Activated T-cell treated with anti-CD3 and anti-CD28 coated beads, Interleukin-2, amount 50 U/mL, for 72 hours (primary cell): ENCODE measurements at regions not wholly inside any gene's neighbourhood (a gene's known extent, or its start where the extent isn't known, plus 50 kb on each side); places are given as distances from the start of the nearest gene placed in this dataset.
A peak's percentile ranks its signal among the peaks of the same experiment; 100 is the strongest.

Experiments
- ATAC-seq, 2 donors: fragments of 150-1000 bp; cut with Tn5 transposase; replicated peaks in 1 of 2; 2 replicates each; pipeline ENCODE4 v1.10.0; 2021; ENCODE audit warnings: moderate library complexity in 2 of 2, mild to moderate bottlenecking in 1 of 2
- DNase-seq, 2 donors: peaks; one replicate each; pipeline ENCODE4 v3.0.0; 2021 to 2022; ENCODE audit warnings: mixed read lengths in 1 of 2
- H3K27ac Mint-ChIP-seq: one replicate; pipeline ENCODE4 v1.8.0; 2022; ENCODE audit warnings: mild to moderate bottlenecking, moderate library complexity, mixed read lengths
- H3K27me3 Mint-ChIP-seq: one replicate; pipeline ENCODE4 v1.8.0; 2022; ENCODE audit warnings: low read depth, mixed read lengths
- H3K36me3 Mint-ChIP-seq, 2 donors: one replicate each; pipeline ENCODE4 v1.8.0; 2022; ENCODE audit warnings: mixed read lengths in 2 of 2, mild to moderate bottlenecking in 1 of 2; ENCODE audit not compliant: insufficient read depth in 2 of 2
- H3K4me1 Mint-ChIP-seq: one replicate; pipeline ENCODE4 v1.8.0; 2022; ENCODE audit warnings: low read depth, mixed read lengths
- H3K4me3 Mint-ChIP-seq, 2 donors: one replicate each; pipeline ENCODE4 v1.8.0; 2022; ENCODE audit warnings: mild to moderate bottlenecking in 2 of 2, mixed read lengths in 2 of 2, moderate library complexity in 2 of 2
- H3K9me3 Mint-ChIP-seq, 2 donors: one replicate each; pipeline ENCODE4 v1.8.0; 2022; ENCODE audit warnings: mixed read lengths in 2 of 2

DNA sequence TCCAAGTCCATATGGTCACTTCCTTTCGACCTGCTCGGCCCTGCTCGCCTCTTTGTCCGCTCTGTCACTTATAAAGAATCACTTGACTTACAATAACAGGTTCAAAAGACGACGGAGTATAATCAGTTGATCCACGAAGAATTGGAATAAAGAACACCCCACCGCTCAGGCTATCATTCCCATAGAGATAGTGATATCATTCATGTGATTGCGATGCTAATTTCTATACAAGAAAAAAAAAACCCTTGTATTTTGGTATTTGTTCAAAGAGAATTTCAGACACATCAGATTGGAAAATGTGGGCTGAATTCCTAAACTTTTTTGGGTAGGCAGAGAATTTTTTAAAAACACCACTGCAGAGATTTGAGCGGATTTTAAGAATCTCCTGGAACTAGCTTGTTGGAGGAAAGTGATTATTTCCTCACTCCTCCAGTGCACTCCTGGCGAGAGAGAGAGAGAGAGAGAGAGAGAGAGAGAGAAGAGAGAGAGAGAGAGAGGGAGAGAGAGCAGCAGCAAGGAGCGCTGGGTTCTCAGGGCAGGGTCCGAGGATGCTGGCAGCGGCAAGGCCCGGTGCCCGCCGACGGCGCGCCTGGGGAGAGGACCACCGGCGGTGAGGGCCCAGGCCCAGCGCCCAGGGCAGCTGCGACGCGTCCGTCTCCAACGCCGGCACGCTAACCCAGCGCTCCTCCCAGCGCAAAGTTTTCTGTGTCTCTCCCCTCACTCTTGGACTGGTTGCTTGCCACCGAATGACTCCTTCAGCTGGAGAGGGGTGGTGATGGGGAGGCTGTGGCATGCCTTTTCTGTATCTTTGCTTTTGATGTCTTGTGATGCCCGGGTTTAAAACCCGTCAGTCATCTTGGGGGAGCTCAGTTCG is 149.0 kb upstream of the ZNF536 start:
- peak overlapping the region; percentile 47 for H3K27ac Mint-ChIP-seq
- H3K4me1 Mint-ChIP-seq: peaks cover 36% of the 10 kb centered on the region
- no peaks in the 10 kb centered on the region for H3K9me3 Mint-ChIP-seq
- H3K27me3 Mint-ChIP-seq: peaks cover 69% of the 10 kb centered on the region
- H3K36me3 Mint-ChIP-seq: peaks cover 5 to 10% of the 10 kb centered on the region in 2 donors
- ATAC-seq: no peak
- peak in 1 of 2 donors; percentile 12 for DNase-seq
- H3K4me3 Mint-ChIP-seq: peak overlapping the region in 1 of 2 donors; percentile 53

DNA sequence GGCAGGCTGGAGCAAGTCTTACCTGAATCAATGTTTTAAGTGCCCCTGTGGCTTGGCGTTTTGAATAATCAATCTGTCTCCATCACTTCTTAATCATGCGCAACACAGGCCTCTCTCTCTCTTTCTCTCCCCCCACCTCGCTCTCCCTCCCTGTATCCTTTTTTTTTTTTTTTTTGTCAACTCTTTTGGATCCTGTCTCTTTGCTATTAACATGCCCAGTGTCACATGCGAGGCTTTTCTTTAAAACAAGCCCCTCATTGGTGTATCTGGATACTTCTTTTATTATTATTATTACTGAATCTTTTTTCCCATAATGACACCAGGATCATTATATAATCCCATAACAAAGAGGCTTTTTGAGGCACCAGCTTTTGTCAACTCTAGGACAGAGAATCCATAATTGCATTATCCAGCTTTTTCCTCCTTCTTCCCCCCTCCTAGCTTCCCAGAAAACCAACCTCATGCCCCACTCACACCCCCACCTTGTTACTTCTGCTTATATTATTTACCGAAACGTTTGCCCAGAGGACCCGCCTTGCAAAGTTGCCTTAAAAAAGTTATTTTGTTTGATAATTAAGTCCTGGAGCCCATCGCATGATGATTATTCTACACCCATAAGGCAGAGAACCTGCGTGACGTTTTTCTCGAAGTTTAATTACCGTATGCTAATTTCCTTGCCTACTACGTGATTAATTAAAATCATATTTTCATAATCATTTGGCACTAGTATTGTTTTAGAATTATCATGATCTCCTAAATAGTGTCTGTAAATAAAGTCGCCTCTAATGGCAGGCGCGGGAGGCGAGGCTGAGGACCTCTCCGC is 148.1 kb upstream of the ZNF536 start:
- Mint-ChIP-seq H3K27me3 (peaks cover 71% of the 10 kb centered on the region), H3K36me3 (peaks cover 5 to 10% of the 10 kb centered on the region in 2 donors), H3K4me1 (peaks cover 37% of the 10 kb centered on the region), H3K4me3 (peak overlapping the region; percentile 78 to 87), H3K9me3 (no peaks in the 10 kb centered on the region), H3K27ac (peak overlapping the region; percentile 59)
- ATAC-seq (no peak), DNase-seq (no peak)

DNA sequence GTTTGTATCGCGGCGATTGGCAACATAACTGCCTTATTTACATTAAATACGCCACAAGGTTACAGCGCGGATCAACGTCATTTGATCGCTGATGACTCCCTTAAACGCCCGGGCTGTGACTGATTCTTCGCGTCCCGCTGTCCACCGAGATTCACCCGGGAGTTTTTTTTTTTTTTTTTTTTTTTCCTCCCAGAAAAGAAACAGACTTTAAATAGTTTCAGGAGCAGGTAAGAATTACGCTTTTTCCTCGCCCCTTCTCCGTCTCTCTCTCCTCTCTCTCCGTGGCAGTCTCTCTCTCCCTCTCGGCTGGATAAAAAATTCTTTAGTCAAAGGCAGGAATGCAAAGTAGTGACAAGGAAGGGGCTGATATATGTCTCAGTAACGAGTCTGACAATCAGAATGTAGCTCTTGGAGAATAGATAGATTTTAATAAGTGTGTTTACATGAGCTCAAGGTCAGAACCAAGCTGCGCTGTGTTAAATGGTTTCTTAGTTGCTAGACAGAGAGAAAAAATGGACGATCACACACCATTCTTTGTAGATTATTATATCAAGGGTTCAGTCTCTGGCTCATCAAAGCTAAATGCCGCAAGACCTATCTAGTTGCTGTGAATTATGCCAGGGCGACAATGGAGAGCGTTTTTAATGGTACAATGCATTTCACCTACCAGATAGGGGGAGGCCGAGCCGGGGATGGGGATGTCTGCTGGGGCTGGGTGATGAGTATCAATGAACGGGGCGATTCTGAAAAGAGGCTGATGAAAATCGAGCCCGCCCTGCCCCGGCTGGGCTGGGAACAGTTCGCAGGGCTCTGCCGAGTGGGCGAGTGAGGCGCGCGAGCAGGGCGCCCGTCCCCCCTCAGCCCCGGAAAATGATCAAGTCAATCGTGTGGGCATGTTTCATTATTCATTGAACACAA is 147.2 kb upstream of the ZNF536 start:
- peaks cover 5 to 10% of the 10 kb centered on the region in 2 donors for H3K36me3 Mint-ChIP-seq
- no peaks in the 10 kb centered on the region for H3K9me3 Mint-ChIP-seq
- peaks cover 70% of the 10 kb centered on the region for H3K27me3 Mint-ChIP-seq
- DNase-seq (peak; percentile 21 to 35), ATAC-seq (peak; percentile 21 to 26)
- H3K4me1 Mint-ChIP-seq: peaks cover 37% of the 10 kb centered on the region
- H3K4me3 Mint-ChIP-seq: peak overlapping the region; percentile 78 to 87
- peak overlapping the region; percentile 59 for H3K27ac Mint-ChIP-seq

DNA sequence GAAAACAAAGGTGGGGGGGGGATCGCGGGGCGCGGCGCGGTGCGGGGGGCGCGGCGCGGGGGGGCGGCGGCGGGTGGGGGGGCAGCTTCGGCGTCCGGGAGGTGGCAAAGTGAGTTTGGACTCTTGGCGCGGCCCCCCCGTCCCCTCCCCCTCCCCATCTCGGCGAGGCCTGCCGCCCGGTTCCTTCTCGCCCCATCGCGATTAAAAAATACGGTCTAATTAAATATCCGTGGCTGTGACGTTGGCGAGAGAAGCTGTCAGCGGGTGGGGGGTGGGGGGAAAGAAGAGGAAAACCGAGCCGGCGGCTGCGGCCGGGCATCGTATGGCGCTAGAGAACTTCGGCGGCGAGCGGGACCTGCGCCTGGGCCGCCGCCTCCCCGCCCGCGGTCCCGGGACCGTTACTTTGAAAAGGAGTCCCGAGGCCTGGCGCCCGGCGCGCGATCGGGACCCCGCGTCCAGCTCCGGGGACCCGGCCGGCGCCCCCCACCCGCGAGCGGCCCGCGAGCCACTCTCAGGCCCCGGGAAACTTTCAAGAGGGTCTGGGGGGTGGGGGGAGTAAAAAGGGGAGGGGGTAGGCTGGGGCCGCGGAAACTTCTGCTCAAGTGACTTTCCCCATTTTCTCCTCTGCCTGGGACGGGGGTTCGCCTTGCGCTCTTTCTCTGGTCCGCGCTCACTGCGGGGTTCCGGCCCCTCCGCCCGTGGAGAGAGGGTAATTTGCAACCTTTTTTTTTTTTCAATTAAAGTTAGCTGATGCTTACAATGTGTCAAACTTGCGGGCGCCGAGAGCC is 146.3 kb upstream of the ZNF536 start:
- peak overlapping the region; percentile 82 for H3K27ac Mint-ChIP-seq
- peaks cover 37% of the 10 kb centered on the region for H3K4me1 Mint-ChIP-seq
- DNase-seq: no peak

DNA sequence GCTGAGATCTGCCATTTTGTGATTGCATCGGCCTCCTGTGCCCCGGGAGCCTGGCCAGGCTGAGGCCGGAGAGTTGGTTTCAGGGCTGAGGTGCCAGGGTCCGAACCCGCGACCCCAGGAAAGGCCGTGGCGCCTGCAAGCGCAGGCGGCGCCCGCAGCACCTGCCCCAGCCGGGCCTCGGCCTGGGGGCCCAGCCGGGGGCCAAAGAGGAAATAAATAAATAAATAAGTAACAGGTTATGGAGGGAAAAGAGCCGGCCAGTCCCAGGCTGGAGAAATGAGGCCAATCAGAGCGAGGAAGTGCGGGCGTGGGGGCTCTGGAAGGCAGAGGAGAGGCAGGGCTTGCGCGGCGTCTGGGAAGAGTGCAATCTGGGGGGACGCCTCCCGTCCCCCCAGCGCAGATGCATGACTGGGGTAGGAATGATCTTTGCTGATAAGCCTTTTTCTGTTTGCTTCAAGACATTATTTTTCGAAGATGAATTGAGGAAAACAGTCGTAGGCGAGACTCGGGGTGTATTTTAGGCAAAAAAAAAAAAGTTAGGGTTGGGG is 145.6 kb upstream of the ZNF536 start:
- ATAC-seq (no peak), DNase-seq (no peak)
- Mint-ChIP-seq H3K9me3 (no peaks in the 10 kb centered on the region), H3K36me3 (peaks cover 5 to 10% of the 10 kb centered on the region in 2 donors), H3K4me1 (peaks cover 37% of the 10 kb centered on the region), H3K27ac (peak overlapping the region; percentile 82), H3K4me3 (peak overlapping the region; percentile 90 to 96), H3K27me3 (peaks cover 74% of the 10 kb centered on the region)

More for the DNA sequence above, 146.3 kb upstream of the ZNF536 start:
- Mint-ChIP-seq H3K27me3 (peaks cover 75% of the 10 kb centered on the region), H3K36me3 (peaks cover 5 to 10% of the 10 kb centered on the region in 2 donors), H3K4me3 (peak overlapping the region; percentile 90 to 96), H3K9me3 (no peaks in the 10 kb centered on the region)
- ATAC-seq: no peak

DNA sequence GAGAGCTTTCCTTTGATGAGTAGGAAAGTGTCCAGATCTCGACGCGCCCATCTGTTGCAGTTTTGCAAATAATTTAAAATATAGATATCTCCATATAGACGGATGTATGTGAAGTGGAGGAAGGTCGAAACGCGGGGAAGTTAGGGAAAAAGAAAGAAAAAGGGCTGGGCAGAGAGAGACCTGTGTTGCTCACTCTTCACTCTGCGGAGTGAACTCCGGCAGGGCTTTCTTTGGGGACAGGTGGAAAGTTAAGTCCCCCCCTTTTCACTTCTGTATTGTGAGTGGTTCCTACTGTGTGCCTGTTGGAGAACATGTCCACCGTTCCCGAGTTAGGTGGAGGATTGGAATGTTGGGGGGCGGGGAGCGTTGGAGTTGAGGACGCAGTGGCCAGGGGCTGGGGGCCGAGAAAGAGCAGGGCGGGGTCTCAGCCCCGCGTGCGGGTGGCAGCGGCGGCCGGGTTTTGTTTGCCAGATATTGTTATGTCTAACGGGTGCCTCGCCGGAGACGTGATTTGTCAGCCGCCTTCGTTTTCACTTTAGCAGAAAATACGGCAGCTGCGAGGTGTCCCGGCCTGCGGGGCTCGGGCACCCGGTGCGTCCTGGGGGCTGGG is 145.1 kb upstream of the ZNF536 start:
- Mint-ChIP-seq H3K36me3 (peaks cover 5 to 10% of the 10 kb centered on the region in 2 donors), H3K4me1 (peaks cover 37% of the 10 kb centered on the region), H3K27me3 (peaks cover 73% of the 10 kb centered on the region), H3K4me3 (peak overlapping the region; percentile 90 to 96), H3K27ac (peak overlapping the region; percentile 81), H3K9me3 (no peaks in the 10 kb centered on the region)
- DNase-seq (peak in 1 of 2 donors; percentile 33), ATAC-seq (peak; percentile 29 to 48)

DNA sequence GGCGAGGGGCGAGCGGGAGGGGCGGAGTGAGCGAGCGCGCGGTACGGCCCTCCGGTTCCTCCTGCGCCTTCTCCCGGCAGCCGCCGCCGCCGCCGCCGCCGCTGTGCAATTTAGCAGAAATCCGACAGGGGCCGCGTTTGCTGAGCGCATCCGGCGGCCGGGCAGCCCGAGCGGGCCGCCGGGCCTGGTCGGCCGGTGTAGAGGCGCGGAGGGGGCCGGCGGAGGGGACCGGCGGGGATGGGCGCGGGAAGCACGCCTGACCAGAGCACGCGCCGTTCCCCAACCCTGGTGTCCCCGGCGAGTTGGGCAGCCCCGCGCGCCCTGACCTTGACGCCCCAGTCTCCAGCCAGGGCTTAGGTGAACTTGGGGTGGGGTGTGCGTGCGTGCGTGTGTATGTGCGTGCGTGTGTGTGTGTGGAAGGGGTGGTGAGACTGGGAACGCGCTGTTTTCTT is 144.5 kb upstream of the ZNF536 start:
- Mint-ChIP-seq H3K9me3 (no peaks in the 10 kb centered on the region), H3K36me3 (peaks cover 5 to 10% of the 10 kb centered on the region in 2 donors), H3K27ac (no peak overlapping the region), H3K4me1 (peaks cover 37% of the 10 kb centered on the region), H3K27me3 (peaks cover 78% of the 10 kb centered on the region), H3K4me3 (peak overlapping the region; percentile 90 to 96)
- DNase-seq (peak; percentile 80 to 83), ATAC-seq (peak; percentile 76 to 80)

DNA sequence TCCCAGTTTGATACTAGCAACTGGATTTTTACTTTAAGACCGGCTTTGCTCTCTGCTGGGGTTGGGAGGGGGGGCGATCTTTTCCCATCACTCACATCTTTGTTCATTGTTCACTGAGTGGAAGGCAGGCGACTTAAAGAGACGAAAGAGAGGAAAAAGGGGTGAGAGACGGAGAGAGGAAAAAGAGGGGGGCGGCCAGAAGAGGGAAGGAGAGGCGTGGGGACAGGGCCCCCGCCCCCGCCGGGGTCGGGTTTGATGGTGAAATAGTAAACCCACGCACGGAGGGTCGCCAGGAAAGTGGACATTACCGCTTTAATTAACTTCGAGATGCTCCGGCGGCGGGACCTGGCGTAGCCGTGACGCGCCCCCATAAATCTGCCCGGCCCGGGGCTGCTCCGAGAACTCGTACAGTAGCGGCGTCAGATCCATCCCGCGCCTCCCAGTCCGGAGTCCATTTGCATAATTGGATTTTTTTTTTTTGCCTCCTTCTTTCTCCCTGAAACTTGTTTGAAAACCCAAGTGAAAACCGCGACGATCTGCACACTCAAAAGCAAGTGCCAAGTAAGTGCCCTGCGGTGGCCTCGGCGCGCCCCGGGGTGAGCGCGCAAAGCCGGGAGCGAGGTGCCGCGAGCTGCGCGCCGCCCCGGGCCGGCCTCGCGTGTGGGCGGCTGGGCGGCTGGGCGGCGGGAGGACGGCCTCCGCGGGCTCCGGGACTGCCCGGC is 143.9 kb upstream of the ZNF536 start:
- H3K27me3 Mint-ChIP-seq: peaks cover 74% of the 10 kb centered on the region
- peaks cover 5 to 8% of the 10 kb centered on the region in 2 donors for H3K36me3 Mint-ChIP-seq
- DNase-seq: no peak
- peak overlapping the region; percentile 90 to 96 for H3K4me3 Mint-ChIP-seq
- peaks cover 37% of the 10 kb centered on the region for H3K4me1 Mint-ChIP-seq
- H3K9me3 Mint-ChIP-seq: no peaks in the 10 kb centered on the region
- no peak overlapping the region for H3K27ac Mint-ChIP-seq
- ATAC-seq: no peak

DNA sequence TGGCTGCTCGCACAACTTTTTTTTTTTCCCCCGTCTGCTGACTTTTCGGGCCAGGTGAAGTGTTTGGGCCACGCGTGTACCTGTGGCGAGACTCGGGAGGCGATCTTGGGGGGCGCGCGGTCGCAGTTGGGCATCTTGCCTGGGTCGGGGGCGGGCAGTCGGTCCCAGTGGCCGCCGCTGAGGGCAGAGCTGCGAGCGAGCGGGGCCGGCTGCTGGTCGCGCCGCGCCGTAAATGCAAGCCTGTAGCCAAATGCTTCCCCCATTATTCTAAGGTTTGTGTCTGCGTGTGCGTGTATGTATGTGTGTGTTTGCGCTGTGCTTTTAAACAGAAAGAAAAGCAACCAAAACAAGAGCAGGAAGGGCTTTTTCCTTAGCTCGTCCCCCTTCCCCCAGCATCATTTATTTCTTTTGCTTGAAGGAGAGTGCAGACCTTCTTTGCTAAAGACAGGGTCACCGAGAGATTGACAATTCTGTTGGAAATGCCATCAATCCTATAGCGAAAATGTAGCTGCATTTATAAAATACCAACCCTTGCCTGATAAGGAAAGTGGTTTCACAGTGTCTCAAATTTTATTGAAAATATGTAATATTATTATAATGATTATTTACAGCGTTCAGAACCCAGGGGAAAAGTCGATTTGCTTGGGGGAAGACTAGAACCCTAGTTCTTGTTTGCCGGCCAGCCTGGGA is 143.2 kb upstream of the ZNF536 start:
- H3K4me3 Mint-ChIP-seq: peak overlapping the region; percentile 51 to 73
- H3K27ac Mint-ChIP-seq: no peak overlapping the region
- H3K36me3 Mint-ChIP-seq: peaks cover 5 to 8% of the 10 kb centered on the region in 2 donors
- no peak for ATAC-seq
- peaks cover 33% of the 10 kb centered on the region for H3K4me1 Mint-ChIP-seq
- DNase-seq: no peak
- peaks cover 67% of the 10 kb centered on the region for H3K27me3 Mint-ChIP-seq
- no peaks in the 10 kb centered on the region for H3K9me3 Mint-ChIP-seq

DNA sequence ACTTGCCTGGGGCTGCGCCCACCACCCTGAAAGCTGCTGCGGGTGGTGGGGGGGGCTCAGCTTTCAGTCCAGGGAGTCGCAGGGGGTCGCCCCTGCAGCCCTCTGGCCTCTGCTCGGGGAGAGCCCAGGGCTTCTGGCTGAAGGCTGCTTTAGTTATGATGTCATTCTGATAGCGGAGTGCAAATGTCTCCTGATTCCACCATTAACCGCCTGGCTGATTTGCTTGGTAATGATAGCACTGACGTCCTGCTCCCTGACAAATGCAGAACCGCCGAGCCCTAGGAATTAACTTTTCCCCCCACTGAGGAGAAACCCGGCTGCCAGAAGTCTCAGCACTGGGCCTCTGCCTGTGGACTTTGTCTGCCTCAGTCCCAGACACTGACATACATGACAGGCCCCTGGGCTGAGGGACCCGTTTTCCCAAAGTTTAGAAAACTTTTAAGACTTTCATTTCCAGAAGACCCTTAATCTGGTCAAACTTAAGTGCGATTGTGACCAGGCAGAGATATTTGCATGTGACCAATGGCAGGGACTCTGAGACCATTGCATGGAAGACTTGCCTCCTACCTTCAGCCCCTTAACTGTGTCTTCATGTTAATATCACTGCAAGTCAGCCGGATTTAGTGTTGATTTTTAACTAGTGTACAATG is 142.5 kb upstream of the ZNF536 start:
- Mint-ChIP-seq H3K27ac (no peak overlapping the region), H3K27me3 (peaks cover 60% of the 10 kb centered on the region), H3K9me3 (no peaks in the 10 kb centered on the region), H3K36me3 (peaks cover 5 to 8% of the 10 kb centered on the region in 2 donors), H3K4me1 (peaks cover 26% of the 10 kb centered on the region), H3K4me3 (no peak overlapping the region)
- ATAC-seq (no peak), DNase-seq (no peak)
